Stimulated activated CD8-positive, alpha-beta memory T cell treated with anti-CD3 and anti-CD28 coated beads, Interleukin-12 subunit alpha, Interleukin-12 subunit beta, amount 100 ng/mL, for 1 hour (primary cell): ENCODE measurements at regions not wholly inside any gene's neighbourhood (a gene's known extent, or its start where the extent isn't known, plus 50 kb on each side); places are given as distances from the start of the nearest gene placed in this dataset.
"Not testable (repeated sequence)": the region's sequence is repeated elsewhere in the genome, so short reads cannot be mapped to it uniquely, and the experiment has no call there.

Source experiments
- DNase-seq: peaks from one replicate; pipeline ENCODE4 v3.0.0-alpha.2; 2020; ENCODE audit warnings: low read depth

- no peak for DNase-seq
Measured at GRCh38 chr10:3342771-3343170, 170.2 kb upstream of the PITRM1 start.

GRCh38 chr10:3340127-3340730 lies 167.6 kb upstream of the PITRM1 start:
- no peak for DNase-seq

GRCh38 chr10:3339531-3339950 lies 167.0 kb upstream of the PITRM1 start:
- DNase-seq: no peak

GRCh38 chr10:3339121-3339520 lies 166.5 kb upstream of the PITRM1 start:
- no peak for DNase-seq

- DNase-seq: no peak
Measured at GRCh38 chr10:3337741-3338140, 165.2 kb upstream of the PITRM1 start.

- DNase-seq: no peak
Measured at GRCh38 chr10:3336673-3337293, 164.2 kb upstream of the PITRM1 start.

- no peak for DNase-seq
Measured at GRCh38 chr10:3333426-3333825, 160.8 kb upstream of the PITRM1 start.

- DNase-seq: no peak
Measured at GRCh38 chr10:3331690-3332230, 159.2 kb upstream of the PITRM1 start.

- no peak for DNase-seq
Measured at GRCh38 chr10:3331187-3331586, 158.6 kb upstream of the PITRM1 start.

- no peak for DNase-seq
Measured at GRCh38 chr10:3330663-3331062, 158.1 kb upstream of the PITRM1 start.

- no peak for DNase-seq
Measured at GRCh38 chr10:3325954-3326750, 153.6 kb upstream of the PITRM1 start.

GRCh38 chr10:3324612-3325038 lies 152.0 kb upstream of the PITRM1 start:
- DNase-seq: no peak

- no peak for DNase-seq
Measured at GRCh38 chr10:3323865-3324498, 151.4 kb upstream of the PITRM1 start.

GRCh38 chr10:3321123-3321522 lies 148.5 kb upstream of the PITRM1 start:
- DNase-seq: no peak

- DNase-seq: no peak
Measured at GRCh38 chr10:3319811-3320226, 147.2 kb upstream of the PITRM1 start.

GRCh38 chr10:3318480-3318807 lies 145.9 kb upstream of the PITRM1 start:
- not testable (repeated sequence) for DNase-seq

- DNase-seq: not testable (repeated sequence)
Measured at GRCh38 chr10:3317553-3318479, 145.2 kb upstream of the PITRM1 start.

- DNase-seq: not testable (repeated sequence)
Measured at GRCh38 chr10:3314445-3315085, 142.0 kb upstream of the PITRM1 start.

GRCh38 chr10:3313784-3314444 lies 141.3 kb upstream of the PITRM1 start:
- not testable (repeated sequence) for DNase-seq

- DNase-seq: no peak
Measured at GRCh38 chr10:3312403-3312940, 139.9 kb upstream of the PITRM1 start.
